Activated CD8-positive, alpha-beta T cell treated with anti-CD3 and anti-CD28 coated beads for 36 hours (primary cell): ENCODE measurements at regions not wholly inside any gene's neighbourhood (a gene's known extent, or its start where the extent isn't known, plus 50 kb on each side); places are given as distances from the start of the nearest gene placed in this dataset.
A peak's percentile ranks its signal among the peaks of the same experiment; 100 is the strongest.

Source experiments
- ATAC-seq: fragments of 200-7000 bp; cut with Tn5 transposase; one replicate; pipeline ENCODE4 v1.10.0; 2021; ENCODE audit warnings: mild to moderate bottlenecking, moderate library complexity
- CTCF ChIA-PET: fragments of 350-600 bp; sonication (Branson Sonifier 250); formaldehyde crosslinking; loops from one replicate; lab custom pipeline; 2021; ENCODE audit warnings: antibody characterized with exemption; lab: Charles Lee
- POLR2A ChIA-PET: fragments of 350-600 bp; sonication (Branson Sonifier 250); formaldehyde crosslinking; loops from one replicate; lab custom pipeline; 2021; ENCODE audit warnings: antibody characterized with exemption; lab: Charles Lee
- DNase-seq: peaks from one replicate; pipeline ENCODE4 v3.0.0-alpha.2; 2020
- H3K27ac Mint-ChIP-seq: one replicate; pipeline ENCODE4 v1.8.0; 2021; ENCODE audit warnings: mild to moderate bottlenecking, mixed read lengths
- H3K27me3 Mint-ChIP-seq: one replicate; pipeline ENCODE4 v1.8.0; 2021; ENCODE audit warnings: mixed read lengths
- H3K36me3 Mint-ChIP-seq: one replicate; pipeline ENCODE4 v1.8.0; 2021; ENCODE audit warnings: low read depth, mixed read lengths
- H3K4me1 Mint-ChIP-seq: one replicate; pipeline ENCODE4 v1.8.0; 2021; ENCODE audit warnings: low read depth, mixed read lengths
- H3K4me3 Mint-ChIP-seq: one replicate; pipeline ENCODE4 v1.8.0; 2021; ENCODE audit warnings: mild to moderate bottlenecking, moderate library complexity, mixed read lengths
- H3K9me3 Mint-ChIP-seq: one replicate; pipeline ENCODE4 v1.8.0; 2021; ENCODE audit warnings: mixed read lengths
- intact Hi-C: fragments of 100-400 bp; cut with micrococcal nuclease; formaldehyde crosslinking; loops from one replicate; pipeline ENCODE4 v1.10.0; 2022
- TF ChIP-seq, protein P1 (sequence below): fragments of 200-600 bp; IDR thresholded peaks from one replicate; pipeline ENCODE4 v1.8.0; 2022; ENCODE audit warnings: antibody characterized with exemption, mild to moderate bottlenecking

DNA sequence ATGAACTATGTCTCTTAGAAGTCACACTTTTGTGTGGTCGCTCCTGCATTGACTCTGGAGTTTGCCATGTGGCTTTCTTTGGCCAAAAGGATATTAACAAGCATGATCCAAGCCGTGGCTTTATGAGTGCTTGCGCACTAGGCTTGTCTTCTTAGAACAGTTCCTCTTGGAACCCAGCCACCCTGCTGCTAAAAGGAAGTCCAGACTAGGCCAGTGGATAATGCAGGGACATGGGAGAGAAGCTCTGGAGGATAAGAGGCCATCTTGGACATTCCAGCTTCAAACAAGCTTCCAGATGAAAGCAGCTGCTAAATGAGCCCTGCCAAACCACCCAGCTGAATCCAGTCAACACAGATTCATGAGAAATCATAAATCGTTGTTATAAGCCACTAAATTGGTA lies 346.4 kb downstream of the CDC5L start:
- POLR2A ChIA-PET: no interaction called here
- TF ChIP-seq, protein P1, sequence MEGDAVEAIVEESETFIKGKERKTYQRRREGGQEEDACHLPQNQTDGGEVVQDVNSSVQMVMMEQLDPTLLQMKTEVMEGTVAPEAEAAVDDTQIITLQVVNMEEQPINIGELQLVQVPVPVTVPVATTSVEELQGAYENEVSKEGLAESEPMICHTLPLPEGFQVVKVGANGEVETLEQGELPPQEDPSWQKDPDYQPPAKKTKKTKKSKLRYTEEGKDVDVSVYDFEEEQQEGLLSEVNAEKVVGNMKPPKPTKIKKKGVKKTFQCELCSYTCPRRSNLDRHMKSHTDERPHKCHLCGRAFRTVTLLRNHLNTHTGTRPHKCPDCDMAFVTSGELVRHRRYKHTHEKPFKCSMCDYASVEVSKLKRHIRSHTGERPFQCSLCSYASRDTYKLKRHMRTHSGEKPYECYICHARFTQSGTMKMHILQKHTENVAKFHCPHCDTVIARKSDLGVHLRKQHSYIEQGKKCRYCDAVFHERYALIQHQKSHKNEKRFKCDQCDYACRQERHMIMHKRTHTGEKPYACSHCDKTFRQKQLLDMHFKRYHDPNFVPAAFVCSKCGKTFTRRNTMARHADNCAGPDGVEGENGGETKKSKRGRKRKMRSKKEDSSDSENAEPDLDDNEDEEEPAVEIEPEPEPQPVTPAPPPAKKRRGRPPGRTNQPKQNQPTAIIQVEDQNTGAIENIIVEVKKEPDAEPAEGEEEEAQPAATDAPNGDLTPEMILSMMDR: no peak
- Mint-ChIP-seq H3K27me3 (no peaks in the 10 kb centered on the region), H3K36me3 (no peaks in the 10 kb centered on the region), H3K27ac (no peak overlapping the region), H3K4me1 (peaks cover 13% of the 10 kb centered on the region), H3K4me3 (no peak overlapping the region), H3K9me3 (no peaks in the 10 kb centered on the region)
- DNase-seq (no peak), ATAC-seq (no peak)
- CTCF ChIA-PET: no interaction called here
- intact Hi-C loops: no loop called here

DNA sequence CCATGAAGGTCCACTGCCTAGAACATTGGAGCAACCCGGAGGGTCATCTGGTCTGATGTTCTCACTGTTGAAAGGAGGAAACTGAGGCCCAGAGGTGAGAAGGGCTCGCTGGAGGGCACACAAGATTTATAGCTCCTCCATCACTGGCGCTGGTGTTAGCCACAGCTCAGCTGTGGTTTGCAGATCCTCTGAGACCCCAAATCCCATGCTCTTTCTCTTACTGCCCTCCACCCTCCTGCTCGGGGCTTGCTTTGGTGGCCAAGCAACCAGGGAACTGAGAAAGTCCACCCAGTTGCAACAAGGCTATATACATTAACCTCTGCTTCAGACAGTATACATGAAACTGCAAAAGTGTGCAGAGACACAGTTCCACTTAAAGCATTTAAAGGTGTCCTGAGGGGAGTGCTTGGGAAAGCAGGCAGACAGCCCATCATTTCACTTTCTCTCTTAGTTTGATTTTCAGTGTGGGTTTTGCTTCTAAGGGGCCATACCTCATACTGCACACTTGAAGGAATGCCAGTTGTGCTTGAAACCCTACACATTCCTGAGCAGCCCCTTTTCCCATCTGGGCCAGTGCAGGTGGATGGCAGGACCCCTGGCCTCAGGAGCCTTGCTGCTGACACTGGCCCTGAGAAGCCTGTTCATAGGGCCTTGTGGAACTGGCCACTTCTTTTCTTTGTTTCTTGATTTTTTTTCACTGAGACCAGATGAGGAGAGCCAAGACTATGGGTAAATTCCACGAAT lies 347.6 kb downstream of the CDC5L start:
- Mint-ChIP-seq H3K27ac (no peak overlapping the region), H3K36me3 (no peaks in the 10 kb centered on the region), H3K4me3 (no peak overlapping the region), H3K9me3 (no peaks in the 10 kb centered on the region), H3K4me1 (peaks cover 13% of the 10 kb centered on the region), H3K27me3 (no peaks in the 10 kb centered on the region)
- ChIA-PET POLR2A (no interaction called here), CTCF (no interaction called here)
- intact Hi-C loops: no loop called here
- no peak for DNase-seq
- ATAC-seq: no peak
- TF ChIP-seq, protein P1: no peak

DNA sequence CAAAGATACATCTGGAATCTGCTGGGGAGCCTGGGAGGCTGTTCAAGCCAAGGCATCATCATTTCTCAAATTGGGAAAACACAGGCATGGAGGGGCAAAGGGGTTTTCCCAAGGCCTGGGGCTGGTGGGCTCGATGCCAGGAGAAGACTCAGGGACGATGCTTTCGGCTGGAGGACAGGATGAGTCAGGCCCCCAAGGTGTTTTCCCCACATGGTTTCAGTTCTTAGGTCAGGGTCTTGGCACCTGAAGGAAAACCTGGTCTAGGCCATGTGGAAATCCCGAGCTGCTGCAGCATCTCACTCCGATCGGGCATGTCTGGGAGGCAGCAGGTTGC lies 348.1 kb downstream of the CDC5L start:
- Mint-ChIP-seq H3K36me3 (no peaks in the 10 kb centered on the region), H3K4me3 (no peak overlapping the region), H3K9me3 (no peaks in the 10 kb centered on the region), H3K27me3 (no peaks in the 10 kb centered on the region), H3K27ac (no peak overlapping the region), H3K4me1 (peaks cover 13% of the 10 kb centered on the region)
- TF ChIP-seq, protein P1: no peak
- ChIA-PET CTCF (no interaction called here), POLR2A (no interaction called here)
- peak; percentile 56 for ATAC-seq
- intact Hi-C loops: no loop called here
- peak; percentile 54 for DNase-seq

DNA sequence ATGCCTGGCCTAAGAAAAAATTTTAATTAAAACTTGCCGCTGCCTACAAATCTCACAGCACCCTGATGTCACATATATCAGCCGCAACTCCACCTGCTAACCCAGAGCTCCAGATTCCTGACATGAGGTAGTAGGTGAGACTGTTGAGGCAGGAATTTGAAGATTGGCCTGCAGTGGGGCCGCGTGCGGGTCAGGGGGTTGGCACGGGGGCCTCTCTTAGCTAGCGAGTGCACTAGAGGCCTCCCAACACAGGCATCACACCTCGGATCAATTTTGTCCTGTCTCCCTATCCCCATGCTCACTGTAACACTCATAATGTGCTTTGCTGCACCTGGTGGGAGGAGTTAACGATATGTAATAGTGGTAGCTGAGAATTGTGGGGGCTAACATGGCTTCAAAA lies 349.8 kb downstream of the CDC5L start:
- CTCF ChIA-PET: no interaction called here
- no peak for DNase-seq
- no peak overlapping the region for H3K4me3 Mint-ChIP-seq
- intact Hi-C loops: no loop called here
- peaks cover 13% of the 10 kb centered on the region for H3K4me1 Mint-ChIP-seq
- H3K9me3 Mint-ChIP-seq: no peaks in the 10 kb centered on the region
- no peaks in the 10 kb centered on the region for H3K36me3 Mint-ChIP-seq
- H3K27ac Mint-ChIP-seq: no peak overlapping the region
- POLR2A ChIA-PET: no interaction called here
- TF ChIP-seq, protein P1: no peak
- peaks cover 1% of the 10 kb centered on the region for H3K27me3 Mint-ChIP-seq
- ATAC-seq: no peak

DNA sequence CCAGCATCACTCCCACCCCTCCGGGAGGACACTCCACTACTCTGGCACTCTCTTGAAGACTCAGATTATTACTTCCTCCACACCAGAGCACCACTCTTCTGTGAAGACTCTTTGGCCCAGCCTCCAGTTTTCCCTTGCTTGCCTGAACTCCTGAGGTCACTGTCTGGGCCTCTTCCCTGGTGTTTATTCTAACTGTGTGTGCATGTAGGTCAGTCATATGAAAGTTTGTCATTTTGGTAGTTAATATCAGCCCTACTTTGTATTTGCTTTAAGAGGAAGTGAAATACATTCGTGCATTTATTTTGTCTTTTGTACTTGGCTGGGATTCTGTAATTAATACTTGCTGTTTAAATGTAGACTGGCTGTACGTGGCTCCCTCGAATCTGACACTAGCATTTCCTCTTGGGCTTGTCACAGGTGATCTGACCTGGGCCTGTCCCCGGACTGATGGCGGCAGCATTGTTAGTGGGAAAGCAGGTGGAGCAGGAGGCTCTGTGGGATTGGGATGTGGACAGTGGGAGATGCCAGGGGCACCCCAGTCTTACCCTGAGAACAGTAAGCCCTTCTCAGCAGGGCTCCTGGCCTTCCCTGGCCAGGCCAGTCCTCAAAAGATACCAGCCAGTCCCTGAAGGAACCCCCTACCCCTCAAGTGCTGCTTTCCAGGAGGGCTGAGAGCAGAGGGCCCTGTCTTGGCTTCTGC lies 350.5 kb downstream of the CDC5L start:
- Mint-ChIP-seq H3K4me1 (peaks cover 13% of the 10 kb centered on the region), H3K36me3 (no peaks in the 10 kb centered on the region), H3K4me3 (no peak overlapping the region), H3K27me3 (peaks cover 1% of the 10 kb centered on the region), H3K9me3 (no peaks in the 10 kb centered on the region), H3K27ac (no peak overlapping the region)
- DNase-seq (no peak), ATAC-seq (no peak)
- intact Hi-C loops: no loop called here
- ChIA-PET CTCF (no interaction called here), POLR2A (no interaction called here)
- TF ChIP-seq, protein P1: no peak
